ENCODE measurements at regions not wholly inside any gene's neighbourhood (a gene's known extent, or its start where the extent isn't known, plus 50 kb on each side); places are given as distances from the start of the nearest gene placed in this dataset.
"Not testable (repeated sequence)": the region's sequence is repeated elsewhere in the genome, so short reads cannot be mapped to it uniquely, and the experiment has no call there.

- not testable (repeated sequence) for DNase-seq
Observed at GRCh38 chr1:2851918-2852317, 50.4 kb upstream of the TTC34 start.

DNA sequence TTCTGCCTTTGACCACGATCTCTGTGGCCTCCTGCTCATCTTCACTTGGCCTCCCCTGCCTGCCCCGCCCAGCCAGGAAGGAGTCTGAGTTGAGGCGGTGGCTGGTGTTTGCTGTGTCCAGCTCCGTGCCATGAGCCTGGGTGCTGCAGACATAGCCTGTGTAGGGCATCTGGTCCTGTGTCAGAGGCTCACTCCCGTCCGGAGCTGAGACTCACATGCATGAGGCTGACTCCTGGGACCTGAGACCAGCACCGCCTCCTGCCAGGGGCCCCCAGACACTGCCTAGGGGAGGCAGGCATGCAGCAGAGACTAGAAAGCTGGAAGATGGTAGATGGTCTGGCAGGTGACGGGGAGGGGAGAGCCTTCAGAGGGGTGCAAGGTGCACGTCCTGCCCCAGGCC is 52.2 kb upstream of the TTC34 start:
- no peak for DNase-seq

GRCh38 chr1:2854151-2854550 is 52.7 kb upstream of the TTC34 start:
- DNase-seq, result no peak

DNA sequence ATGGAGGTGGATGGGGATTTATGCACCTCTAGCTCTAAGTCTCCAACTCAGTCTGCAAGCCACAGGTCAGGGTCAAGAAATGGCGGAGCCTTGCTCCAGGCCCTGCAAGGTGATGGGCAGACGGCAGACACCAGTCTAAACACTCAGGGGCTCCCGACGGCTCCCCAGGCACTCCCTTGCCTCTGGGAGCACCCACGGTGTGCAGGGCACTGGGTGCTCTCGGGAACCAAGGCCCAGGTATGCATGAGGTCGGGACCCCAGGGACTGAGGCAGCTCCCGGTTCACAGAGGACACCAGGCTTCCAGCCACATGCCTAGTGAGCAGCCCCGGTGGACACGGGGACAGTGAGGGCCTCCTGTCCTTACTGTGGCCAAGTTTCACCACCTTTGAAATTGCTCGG is 53.1 kb upstream of the TTC34 start:
- no peak for DNase-seq

DNA sequence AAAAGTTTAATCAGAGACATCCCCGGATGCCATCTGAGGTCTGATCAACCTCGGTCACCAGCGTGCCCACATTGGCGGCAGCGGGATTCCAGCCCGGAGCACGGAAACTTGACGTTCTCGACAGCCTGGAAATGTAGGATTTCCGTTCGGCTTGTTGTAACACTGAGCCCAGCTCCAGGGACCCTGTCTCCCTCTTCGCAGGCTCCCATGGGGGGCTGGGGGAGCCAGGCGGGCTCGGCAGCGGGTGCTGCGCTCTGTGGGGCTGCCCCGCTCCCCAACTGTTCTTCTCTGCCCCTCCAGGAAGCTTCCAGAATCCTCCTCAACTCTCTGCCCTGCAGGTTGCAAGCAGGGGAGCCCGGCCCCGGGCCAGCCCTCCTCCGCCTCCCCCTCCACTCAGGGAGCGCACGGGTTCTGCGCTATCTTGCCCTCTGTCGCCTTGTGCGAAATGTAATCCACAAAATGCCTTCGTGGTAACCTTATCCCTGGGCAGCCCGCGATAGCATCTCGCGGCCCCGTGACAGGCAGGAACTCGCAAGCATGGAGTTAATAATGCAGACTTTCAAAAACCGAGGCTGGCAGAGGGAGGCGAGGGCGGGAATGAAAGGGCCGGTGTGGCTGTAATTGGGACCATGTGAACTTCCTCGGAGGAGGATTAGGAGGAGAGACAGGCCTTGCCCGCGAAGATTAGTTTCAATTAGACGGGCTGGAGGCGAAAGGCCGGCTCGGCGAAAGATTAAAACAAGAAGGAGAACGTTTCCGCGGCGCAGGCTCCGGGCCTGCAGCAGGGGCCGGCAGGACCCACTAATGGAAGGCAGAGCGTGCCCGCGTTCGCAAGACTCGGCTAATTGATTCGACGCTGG is 53.9 kb upstream of the TTC34 start:
- no peak for DNase-seq

- DNase-seq, result no peak
Observed at GRCh38 chr1:2856066-2856390, 54.5 kb upstream of the TTC34 start.

- DNase-seq, result no peak
Observed at GRCh38 chr1:2856676-2857375, 55.3 kb upstream of the TTC34 start.

DNA sequence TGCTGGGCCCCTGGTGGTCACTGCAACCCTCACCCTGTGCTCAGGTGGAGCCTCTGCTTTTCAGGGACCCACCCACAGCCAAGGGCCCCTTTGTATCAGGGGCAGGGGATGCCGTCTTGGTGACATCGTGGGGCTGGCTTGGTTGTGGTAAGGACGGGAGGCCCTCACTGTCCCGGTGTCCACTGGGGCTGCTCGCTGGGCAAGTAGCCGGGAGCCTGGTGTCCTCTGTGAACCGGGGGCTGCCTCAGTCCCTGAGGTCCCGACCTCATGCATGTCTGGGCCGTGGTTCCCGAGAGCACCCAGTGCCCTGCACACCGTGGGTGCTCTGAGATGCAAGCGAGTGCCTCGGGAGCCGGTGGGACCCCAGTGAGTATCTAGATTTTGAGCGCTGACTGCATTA is 56.0 kb upstream of the TTC34 start:
- no peak for DNase-seq

- DNase-seq, result no peak
Observed at GRCh38 chr1:2858676-2859075, 57.2 kb upstream of the TTC34 start.

GRCh38 chr1:2859219-2859880 is 57.9 kb upstream of the TTC34 start:
- no peak for DNase-seq

GRCh38 chr1:2859881-2860430 is 58.5 kb upstream of the TTC34 start:
- DNase-seq, result no peak

DNA sequence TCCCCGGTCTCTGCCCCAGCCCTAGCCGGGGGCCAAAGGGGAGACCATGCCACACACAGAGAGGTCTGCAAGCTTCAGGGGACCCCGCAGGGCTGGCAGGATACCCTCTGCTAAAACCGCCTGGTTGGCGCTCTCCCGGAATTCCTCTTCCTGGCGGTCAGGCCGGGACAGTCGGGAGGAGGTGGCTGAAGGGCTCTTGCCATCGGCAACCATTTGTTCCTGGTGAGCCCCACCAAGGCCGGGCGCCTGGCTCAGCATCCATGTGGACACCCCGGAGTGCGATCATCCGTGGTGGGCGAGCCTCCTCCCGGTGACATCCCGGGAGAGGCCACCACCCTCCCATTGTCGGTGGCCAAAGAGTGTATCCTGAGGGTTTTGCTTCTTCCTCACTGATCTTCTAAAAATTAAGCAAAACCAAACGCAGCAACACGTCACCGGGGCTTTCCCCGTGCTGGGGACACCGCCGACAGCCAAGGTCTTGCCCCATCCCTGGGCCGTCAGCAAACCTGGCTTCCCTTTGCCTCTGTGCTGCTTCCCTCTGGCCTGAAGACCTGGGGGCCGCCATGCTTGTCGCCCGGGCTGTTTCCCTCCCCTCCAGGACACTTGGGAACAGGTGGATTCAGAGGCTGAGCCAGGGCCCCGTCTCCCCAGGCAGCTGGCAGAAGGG is 59.1 kb upstream of the TTC34 start:
- no peak for DNase-seq

DNA sequence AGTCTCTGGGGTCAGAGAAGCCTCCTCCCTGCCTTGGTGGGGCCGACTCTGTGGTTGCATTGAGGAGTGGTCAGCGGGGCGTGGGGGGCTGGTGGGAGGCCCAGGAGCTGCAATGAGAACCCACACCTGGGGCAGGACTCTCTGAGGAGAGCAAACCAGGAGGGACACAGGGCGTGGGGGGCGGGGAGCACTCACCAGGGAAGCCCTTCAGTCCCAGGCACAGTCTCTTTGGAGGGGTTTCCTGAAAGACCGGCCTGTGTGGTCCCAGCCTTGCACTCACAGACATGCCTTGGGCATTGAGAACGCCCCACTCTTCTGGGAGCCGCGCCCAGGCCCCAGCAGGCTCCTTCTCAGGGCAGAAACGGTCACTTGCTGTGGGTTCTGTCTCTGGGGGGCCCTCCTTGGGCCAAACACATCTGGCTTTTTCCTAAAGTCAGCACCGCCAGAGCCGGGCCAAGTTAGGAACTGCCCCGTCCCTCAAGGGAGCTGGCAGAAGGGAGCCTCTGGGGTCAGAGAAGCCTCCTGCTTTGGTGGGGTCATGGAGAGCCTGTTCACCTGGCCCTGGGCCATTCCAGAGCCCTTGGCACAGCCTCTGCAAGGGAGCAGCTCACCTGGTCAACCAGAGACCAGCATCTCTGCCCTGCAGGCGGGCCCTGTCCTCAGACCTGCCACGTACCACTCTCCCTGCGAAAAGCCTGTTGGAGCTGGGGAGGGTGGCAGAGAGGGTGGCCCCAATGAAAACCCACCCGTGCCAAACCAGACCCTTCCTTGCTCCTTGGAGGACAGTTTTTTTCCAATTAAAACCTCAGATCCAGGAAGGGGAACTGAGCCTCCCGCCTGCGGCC is 59.9 kb upstream of the TTC34 start:
- no peak for DNase-seq

GRCh38 chr1:2861988-2862813 is 60.7 kb upstream of the TTC34 start:
- DNase-seq, result no peak

- DNase-seq, result no peak
Observed at GRCh38 chr1:2862814-2863647, 61.5 kb upstream of the TTC34 start.

DNA sequence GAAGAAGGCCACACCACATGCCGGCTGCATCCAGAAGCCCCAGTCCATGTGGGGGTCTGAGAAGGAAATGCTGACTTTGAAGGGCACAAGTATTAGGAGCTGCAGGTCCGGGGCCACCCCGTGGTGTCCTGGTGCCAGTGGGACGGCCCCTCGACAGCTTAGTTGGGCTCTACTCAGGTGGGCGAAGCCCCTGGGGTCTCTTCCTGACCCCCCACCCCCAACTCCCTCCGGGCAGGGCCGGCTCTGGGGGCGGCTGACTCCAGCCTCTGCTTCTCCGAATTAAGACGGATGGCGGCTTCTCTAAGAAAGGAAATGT is 62.1 kb upstream of the TTC34 start:
- DNase-seq, result no peak

GRCh38 chr1:2864203-2864905 is 62.9 kb upstream of the TTC34 start:
- DNase-seq, result no peak

DNA sequence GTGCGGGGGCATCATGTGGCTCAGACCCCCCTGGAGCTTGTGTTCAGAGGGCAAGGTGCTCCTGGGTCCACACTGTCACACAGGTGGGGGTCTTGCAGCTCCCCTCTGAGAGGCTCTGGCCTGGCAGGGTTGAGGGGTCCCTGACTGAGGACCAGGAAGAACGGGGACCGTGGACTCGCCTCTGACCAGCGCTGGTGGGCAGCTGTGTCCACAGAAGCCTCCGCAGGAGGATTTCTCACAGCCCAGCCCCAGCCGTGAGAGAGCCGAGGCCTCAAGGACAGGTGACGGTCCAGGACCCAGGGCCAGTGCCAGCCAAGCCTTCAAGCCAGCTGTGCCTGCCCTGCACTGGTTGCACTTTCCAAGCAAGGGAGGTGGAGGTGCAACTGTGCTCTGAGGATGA is 63.5 kb upstream of the TTC34 start:
- no peak for DNase-seq

DNA sequence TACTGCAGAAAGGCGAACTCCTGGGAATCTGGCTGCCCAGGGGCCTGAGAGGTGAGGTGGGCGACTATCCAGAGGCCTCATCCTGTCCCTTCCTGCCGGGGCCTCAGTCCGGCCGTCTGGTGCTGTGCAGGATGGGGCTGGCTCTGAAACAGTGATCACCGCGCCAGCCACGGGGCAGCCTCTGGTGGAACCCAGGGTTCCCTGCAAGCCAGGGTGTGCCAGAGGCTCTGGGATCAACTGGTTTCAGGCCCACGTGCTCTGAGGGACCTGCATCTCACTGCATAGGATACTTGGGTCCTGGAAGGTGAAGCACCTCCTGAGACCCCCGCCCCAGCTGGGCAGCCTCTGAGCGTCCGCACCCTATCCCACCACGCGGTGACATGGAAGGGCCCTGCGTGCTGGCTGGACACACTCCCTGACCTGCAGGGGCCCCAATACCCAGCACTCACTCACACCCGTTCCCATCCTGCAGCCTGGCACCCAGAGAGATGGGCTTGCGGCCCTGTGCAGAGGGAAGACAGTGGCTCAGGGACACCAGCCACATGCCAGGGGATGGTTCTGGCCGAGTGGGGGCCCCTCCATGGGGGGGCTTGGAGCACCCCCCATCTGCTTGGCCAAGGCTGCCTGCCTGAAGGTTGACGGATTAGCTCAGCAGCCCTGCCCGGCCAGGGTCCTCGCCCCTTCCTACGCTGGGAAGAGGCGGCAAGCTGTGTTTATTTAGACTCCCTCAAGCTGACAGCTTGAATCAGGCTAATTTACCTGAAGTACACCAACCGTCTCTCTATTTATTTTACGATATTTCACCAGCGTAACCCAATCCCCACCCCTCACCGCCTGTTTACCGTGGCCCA is 64.3 kb upstream of the TTC34 start:
- peak in 1 of 2 experiments; percentile 5 for DNase-seq
